ENCODE measurements at regions not wholly inside any gene's neighbourhood (a gene's known extent, or its start where the extent isn't known, plus 50 kb on each side); places are given as distances from the start of the nearest gene placed in this dataset.
"Not testable (repeated sequence)": the region's sequence is repeated elsewhere in the genome, so short reads cannot be mapped to it uniquely, and the experiment has no call there.

DNA sequence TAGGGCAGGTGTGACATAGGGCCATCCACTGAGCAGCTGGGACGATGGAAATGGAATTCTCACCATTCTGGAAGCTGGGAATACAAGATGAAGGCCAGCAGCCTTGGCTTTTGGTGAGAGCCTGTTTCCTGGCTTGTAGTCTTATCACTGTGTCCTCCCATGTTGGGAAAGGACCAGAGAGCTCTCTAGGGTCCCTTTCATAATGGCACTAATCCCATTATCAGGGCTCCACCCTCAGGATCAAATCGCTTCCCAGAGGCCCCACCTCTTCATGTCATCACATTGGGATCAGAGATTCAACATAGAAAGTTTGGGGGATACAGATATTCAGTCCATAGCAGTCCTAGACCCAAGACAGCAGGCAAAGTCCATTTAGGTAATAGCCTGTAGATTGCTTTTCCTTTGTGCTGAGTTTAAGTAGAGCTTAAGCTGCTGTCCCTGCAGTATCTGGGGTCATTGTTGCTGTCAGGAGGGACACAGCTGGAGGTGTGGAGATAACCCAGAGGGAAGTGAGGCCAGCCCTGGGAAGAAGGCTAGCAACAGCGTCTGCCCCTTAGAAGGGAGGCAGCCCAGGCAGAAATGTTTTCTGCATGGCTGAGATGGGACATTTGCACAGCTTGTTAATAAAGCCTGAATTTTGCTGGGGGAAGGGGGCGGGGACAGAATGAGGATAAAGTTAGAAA is 136.5 kb upstream of the GPR12 start:
- ATAC-seq, result no peak
- no peak for DNase-seq (ENCODE audit: low spot score)

DNA sequence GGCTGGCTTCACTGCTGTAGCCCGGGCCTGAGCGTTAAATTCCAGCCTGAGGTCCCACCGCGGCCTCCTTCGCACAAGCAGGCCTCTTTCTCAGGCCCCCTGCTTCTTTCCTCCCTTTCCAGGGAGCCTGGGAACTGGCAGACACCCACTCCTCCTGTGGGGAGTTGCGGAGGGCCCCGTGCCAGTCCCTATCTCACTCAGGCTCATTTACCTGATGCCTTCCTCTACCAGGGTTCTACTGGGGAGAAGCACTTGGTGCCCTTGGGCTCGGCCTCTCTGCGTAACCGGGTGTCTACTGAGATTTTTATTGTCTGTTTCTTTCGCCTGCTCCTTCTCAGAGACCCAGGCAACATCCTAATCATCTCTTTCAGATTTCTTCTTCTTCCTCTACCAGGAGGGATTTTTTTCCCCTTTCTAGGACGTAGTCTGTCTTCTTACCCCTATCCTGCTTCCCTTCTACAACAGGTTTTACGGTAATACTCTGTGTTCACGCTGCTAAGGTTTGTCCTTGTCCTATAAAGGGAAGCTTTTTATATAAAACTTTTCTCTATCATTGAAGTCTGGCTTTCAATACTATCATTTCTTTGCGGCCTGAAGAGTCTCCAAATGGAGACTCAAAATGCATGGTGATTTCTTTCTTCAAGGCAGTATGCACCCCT is 135.4 kb upstream of the GPR12 start:
- ATAC-seq (no peak), DNase-seq (ENCODE audit: low spot score) (no peak)

DNA sequence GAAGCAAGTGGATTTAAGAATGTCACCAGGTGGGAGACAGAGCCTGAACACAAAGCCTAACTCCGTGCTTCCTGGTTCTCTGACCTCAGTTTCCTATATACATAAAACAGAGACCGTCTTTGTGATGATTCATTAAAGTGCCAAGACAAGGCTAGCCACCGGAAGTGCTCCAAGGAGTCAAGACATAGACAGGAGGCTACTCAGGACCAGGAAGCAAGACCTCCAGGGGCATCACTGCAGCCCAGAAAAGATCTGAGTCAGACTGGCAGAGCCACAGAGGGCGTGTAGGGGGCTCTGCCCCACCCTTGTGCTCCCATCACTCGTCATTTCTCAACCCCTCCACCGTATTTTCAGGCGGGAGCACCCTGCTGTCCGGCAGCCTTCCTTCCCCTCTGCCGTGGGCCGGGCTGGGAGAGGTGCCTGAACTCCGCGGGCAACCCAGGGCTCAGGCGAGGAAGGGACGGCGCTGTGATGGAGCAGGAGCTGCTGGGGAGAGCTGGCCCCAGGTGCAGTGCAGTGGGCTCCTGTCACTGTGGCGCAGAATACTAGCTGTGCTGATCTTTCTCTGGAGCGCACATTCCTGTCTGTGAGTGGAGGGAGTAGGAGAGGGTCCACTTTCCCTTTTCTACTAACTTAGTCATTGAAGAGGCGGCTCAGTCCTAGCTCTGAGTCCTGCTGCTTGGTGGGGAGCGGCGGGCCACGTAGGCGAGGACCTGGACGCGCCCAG is 134.7 kb upstream of the GPR12 start:
- DNase-seq (ENCODE audit: low spot score) (no peak), ATAC-seq (no peak)

DNA sequence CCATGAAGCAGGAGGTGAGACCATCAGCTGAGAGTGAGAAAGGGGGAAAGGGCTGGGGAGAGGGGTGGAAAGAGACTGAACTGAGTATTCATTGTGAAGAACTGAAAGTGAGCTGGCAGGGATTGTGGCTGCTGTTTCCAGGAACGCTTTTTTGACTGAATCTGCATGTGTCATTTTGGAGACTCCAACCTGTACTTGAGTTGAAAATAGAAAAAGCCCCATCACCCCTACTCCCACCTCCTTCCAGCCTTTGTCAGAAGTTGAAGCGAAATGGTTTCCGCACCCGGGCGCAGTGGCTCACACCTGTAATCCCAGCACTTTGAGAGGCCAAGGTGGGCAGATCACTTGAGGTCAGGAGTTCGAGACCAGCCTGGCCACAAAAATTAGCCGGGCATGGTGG is 128.0 kb upstream of the GPR12 start:
- no peak for DNase-seq (ENCODE audit: low spot score)
- ATAC-seq, result no peak

DNA sequence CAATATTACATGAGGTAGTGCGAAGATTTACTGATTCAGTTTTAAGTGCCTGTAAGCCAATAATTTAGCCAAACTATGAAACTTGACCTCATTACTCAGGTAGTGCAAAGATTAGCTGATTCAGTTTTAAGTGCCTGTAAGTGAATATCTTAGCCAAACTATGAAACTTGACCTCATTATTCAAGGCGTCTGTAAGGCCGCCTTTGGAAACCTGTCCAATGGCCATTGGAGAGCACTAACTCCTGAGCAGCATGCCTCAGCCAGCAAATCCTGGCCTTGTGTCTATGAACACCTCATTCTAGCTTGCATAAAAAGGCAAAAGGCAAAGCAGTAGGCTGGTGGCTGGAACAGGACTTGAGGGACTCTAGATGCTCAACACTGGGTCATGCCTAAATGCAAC is 127.0 kb upstream of the GPR12 start:
- DNase-seq (ENCODE audit: low spot score), result no peak
- no peak for ATAC-seq

DNA sequence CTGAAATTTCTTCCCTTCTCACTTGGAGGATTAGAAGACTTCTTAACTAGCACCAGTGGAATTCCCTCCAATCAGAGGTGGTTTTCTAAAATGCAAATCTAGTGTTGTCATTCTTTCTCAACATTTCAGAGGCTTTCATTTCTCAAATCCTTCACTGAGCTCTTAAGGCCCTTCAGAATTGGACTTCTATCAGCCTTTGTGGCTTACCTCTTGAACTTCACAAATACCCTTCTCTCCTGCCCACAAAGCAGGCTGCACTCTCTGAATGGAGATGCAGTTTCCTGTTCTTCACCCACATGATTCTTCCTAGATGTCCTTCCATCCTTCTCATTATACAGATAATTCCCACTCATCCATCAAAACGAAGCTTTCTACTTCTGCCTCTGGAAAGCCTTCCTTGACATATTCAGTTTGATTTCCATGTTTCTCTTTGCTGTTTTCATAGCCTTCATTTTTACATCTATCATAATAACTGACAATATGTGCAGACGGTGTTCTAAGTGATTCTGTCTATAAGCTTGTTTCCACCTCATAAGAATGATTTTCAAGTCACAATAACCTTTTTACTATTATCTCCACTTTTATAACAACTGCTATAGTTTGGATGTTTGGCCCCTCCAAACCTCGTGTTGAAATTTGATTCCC is 123.1 kb upstream of the GPR12 start:
- ATAC-seq (no peak), DNase-seq (ENCODE audit: low spot score) (no peak)

DNA sequence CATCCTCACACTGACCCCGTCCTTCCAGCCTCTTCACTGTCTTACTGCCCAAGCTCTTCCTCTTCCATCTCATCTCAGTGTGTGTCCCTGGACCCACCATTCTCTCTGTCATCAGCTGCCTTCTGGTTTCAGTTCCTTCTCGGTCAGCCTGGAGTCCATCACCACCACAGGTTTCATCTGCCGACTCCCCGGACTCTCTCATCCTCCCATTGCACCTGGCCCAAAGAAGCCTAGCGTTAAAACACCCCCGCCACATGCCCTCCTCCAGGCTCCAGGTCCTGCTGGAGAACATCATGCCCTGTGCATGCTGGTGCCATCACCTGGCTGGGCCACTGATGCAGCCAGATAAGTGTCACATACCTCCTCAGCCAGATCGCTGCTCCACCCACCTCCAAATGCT is 122.1 kb upstream of the GPR12 start:
- ATAC-seq (no peak), DNase-seq (ENCODE audit: low spot score) (no peak)

DNA sequence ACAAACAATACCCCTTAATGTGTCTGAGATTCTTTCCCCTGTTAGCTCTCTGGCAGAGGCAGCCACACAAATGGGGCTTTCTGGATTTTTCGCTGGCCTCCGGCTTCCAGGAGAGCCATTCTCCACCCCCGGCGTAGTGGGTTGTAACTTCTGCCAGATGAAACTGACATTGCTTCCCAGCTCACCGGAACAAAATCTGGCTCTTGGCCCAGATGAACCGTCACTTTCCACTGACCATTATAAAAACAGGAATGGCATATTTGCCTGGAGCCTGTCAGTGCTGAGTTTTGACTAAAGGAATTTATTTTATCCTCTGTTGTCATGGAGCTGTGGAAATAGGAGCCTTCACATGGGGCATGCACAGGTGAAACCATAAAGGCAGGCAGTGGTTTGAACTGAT is 120.6 kb upstream of the GPR12 start:
- DNase-seq (ENCODE audit: low spot score), result no peak
- no peak for ATAC-seq

DNA sequence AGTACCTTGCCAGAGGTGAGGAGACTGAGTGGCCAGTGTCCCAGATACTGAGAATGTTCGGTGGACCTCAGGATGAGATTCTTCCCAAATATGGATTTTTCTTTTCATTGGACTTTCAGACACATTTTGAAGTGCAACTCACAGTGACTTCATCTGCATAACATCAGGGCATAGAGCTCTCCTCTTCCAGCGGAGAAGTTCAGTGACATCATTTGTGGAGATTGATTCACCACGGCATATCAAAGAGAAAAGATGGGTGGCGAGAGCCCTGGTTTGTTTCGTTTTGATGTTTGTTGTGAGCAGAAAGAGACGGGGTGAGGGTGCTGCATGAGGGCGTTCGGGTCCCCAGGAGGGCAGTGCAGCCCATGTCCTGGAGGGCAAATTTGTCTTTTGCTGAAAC is 120.1 kb upstream of the GPR12 start:
- ATAC-seq, result no peak
- no peak for DNase-seq (ENCODE audit: low spot score)

DNA sequence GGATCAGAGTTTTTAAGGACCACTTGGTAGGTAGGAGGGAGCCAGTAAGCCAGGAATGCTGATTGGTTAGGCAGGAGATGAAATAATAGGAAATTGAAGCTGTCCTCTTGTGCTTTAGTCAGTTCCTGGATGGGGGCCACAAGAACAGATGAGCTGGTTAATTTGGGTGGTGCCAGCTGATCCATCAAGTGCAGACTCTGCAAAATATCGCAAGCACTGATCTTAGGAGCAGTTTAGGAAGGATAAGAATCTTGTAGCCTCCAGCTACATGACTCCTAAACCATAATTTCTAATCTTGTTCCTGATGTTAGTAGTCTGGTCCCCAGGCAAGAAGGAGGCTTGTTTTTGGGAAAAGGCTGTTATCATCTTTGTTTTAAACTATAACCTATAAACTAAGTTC is 117.9 kb upstream of the GPR12 start:
- ATAC-seq (no peak), DNase-seq (ENCODE audit: low spot score) (no peak)

DNA sequence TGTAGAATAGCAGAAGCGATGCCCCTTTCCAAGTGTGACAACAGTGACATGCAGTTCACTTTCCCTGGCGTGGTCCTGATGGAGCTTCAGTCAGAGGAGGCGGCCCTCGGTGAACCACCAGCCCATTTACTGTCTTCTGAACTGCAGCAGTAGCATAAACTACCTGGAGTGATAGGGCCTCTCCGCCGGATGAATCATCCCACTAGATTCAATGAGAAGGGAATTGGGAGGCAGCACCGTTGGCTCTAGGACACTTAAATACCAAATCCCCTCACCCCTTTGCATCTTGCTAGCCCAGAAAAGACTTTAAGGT is 112.8 kb upstream of the GPR12 start:
- DNase-seq (ENCODE audit: low spot score) (no peak), ATAC-seq (no peak)

DNA sequence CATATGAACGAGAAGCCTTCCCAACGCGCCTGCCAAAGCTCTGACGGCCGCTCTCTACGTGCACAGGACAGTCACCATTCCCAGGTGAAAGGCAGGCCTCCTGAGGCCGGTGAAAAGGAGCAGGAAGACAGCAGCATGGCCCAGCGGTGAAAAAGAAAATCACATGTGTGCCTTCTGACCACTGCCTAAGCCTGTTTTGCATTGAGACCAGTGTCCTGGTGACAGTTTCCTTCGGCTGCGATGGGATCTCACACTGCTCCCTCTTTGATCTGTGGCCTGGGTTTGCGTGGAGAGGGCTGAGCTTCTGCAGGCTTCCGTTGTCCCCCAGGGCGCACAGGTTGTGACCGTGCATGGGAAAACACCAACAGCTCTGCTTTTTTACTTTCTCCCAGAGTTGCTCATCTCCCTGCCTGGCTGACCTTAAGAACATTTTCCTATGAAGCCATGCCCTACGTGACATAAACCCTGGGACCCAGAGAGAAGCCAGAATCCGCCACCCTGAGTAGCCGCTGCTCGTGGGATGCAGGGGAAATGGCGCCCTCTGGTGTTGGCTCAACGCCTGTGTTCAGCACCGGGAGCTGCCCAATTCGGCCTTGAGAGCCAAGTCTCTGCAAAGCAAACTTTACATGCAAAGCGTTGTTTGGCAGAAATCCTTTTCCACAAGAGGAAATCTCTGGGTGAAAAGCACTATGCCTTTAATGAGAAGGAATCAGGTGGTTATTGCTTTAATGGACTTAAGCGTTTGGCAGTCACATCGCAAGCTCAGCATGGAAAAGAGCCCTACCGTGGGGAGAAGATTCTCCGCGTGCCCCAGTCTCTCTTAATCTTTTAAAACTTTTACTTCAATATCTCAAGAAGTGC is 112.2 kb upstream of the GPR12 start:
- ATAC-seq, result peak; percentile 71
- DNase-seq (ENCODE audit: low spot score), result no peak

DNA sequence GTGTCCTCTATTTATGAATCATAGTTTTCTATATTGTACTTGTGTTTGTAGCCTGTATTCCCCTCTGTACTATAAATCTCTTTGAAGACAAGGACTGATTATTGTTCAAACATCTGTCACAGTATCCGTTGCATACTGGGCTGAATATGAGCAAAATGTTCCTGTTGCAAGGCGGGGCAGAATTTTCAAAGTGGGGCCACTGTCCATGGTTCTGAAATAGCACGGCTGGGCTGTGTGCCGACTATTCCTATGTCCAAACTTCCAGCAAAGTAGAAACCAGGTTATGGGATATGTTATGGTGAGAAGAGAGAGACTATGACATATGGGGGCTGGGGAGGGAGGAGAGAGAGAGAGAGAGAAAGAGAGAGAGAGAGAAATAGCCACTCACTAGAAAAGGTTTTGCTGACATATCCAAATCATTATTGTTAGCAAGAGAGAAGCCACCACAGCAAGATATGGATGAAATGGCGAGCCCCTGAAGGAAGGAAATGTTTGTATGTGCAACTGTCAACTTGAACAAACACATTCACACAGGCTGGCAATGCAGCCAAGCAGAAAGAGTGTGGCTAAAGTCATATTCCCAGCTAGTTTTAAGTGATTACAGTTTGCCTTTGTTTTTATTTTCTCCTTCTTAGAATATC is 107.0 kb upstream of the GPR12 start:
- DNase-seq (ENCODE audit: low spot score), result no peak
- peak; percentile 67 for ATAC-seq

DNA sequence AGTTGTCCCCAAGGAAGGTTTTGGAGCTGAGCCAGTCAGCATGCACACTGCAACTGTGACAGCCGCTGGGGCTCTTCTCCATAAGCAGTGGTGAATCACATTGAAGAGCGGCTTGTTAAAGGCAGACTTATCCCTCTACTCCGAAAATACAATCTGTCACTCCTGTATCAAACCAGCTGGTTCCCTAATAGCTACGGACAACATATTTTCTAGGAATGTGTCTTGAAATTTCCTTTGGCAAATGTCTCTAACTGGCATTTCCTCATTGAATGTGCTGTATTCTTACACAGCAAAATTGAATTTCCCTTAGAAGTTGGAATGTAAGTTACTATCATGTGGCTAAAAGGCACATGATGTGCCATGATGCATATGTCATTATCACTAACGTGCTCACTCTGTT is 104.0 kb upstream of the GPR12 start:
- DNase-seq (ENCODE audit: low spot score) (no peak), ATAC-seq (no peak)

DNA sequence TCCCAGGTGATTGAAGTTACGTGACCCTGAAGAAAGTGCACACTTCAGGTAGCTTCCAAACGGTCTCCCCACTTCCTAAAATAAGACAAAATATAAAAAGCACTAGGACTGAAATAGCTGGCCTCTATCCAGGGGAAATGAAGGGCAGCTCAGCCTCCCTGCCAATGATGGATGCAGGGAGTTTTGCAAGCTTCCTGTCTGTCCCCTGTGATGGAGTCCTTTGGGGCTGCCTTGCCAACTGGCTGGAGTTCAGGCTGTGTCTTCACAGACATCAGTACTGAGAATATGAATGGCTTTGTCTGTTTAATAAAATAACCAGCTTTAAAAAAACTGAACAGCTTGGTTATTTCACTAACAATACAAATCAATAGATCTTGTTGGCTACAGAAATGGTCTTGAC is 101.4 kb upstream of the GPR12 start:
- ATAC-seq (no peak), DNase-seq (ENCODE audit: low spot score) (no peak)

DNA sequence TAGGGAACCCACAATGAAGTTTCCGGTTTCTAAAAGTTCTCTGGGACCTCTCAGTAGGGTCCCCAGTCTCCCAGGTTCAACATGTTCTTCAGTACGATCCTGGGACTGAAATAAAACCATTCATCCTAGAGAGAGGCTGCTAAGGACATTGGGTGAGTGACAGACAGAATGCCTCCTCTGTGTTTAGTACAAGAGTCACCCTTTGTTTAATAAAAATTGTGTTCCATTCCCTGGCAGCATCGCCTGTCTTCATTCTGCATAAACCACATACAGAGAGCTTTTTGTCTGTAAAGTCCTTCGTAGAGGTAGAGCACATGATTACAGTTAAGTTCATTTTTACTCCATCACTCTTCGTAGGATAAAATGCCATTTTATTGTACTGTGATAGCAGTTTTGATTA is 95.3 kb upstream of the GPR12 start:
- DNase-seq (ENCODE audit: low spot score), result no peak
- no peak for ATAC-seq

DNA sequence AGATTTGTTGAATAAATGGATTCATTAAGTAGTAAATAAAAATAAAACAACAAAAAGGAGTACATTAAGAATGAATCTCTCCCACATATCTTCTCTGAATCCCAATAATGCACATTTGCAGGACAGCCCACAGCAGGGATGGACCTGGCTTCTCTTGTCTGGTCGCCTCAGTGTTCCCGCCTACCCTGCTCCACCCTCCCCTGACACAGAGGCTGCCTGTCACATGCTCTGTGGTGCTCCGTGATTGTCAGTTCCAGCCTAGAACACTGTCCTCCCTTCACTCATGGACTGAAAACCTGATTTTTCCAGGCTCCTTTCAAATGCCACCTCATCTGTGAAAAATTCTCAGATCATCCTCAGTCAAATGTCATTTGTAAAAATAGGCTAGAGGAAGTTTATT is 94.5 kb upstream of the GPR12 start:
- DNase-seq (ENCODE audit: low spot score), result no peak
- ATAC-seq, result no peak

DNA sequence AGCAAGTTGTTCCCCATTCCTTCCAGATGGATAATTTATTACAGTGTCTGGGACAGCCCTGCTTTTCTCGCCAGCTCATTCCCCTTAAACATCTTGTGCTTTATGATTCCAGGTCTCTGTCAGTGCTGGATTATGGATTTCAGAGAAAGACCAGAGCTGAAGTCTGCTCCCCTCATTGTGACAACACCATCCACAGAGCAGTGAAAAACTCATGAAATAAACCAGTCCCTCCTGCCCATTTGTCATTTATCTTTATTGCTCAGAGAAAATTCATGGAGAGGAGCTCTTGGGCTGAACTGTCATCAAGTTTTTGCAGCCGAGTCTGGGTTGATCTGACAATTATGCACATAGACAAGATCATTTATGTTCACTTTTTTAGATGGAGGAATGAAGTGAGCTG is 92.7 kb upstream of the GPR12 start:
- DNase-seq (ENCODE audit: low spot score) (no peak), ATAC-seq (no peak)

DNA sequence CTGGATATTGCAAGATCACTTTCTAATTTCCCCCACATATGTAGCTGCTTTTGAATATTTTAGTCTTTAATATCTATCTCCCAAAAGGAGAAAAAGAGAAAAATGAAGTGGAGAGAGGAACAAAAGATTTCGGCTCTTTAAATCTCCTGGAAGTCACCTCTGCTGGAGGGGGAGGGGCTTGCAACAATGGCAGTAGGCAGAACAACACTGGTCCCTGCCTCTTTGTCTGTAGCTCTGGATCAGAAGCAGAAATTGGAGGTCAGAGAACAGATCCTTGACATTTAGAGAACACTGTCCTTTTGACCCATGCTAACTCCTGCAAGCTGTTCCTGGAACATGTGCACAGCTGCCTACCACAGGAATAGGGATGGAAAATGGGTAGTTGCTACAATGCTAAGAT is 86.7 kb upstream of the GPR12 start:
- ATAC-seq (no peak), DNase-seq (ENCODE audit: low spot score) (no peak)

DNA sequence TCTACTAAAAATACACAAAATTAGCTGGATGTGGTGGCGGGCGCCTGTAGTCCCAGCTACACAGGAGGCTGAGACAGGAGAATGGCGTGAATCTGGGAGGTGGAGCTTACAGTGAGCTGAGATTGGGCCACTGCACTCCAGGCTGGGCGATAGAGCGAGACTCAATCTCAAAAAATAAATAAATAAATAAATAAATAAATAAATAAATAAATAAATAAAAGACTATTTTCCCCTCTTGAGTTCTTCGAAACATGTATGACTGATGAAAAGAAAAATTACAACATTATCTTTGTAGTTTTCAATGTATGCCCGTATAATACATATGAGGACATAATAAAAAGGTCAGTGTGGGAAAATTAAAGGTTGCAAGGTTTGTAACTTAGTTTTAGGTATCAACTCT is 84.5 kb upstream of the GPR12 start:
- DNase-seq (ENCODE audit: low spot score); ATAC-seq: not testable (repeated sequence)

DNA sequence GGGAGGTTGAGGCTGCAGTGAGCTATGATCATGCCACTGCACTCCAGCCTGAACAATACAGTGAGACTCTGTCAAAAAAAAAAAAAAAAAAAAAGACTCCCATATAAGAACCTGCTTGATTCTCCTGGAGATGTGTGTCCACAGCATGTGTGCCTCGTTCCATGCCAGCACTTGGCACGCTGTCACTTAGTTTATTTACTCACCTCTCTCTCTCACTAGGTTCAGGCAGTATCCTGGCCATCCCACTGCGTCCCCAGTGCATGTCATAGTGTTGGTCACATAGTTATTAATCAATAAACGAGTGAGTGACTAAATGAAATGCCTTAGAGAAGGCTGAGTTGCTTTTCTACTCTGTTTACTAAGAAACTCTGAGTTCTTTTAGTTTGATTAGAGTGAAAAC is 79.1 kb upstream of the GPR12 start:
- peak; percentile 81 for ATAC-seq
- DNase-seq (ENCODE audit: low spot score), result peak; percentile 48
